Sigmoid colon (tissue), 4 donors: ENCODE measurements at regions not wholly inside any gene's neighbourhood (a gene's known extent, or its start where the extent isn't known, plus 50 kb on each side); places are given as distances from the start of the nearest gene placed in this dataset.

Experiments used
- CTCF ChIP-seq, 4 experiments: fragments of 450-650 bp in 3 of 4; fragments of 200-600 bp in 1 of 4; IDR thresholded peaks; one replicate each; pipeline ENCODE4 v1.5.1; 2016 to 2019; ENCODE audit warnings: antibody characterized with exemption in 4 of 4, mild to moderate bottlenecking in 3 of 4, moderate library complexity in 2 of 4
- POLR2A ChIP-seq, 2 donors: fragments of 450-650 bp; IDR thresholded peaks; one replicate each; pipeline ENCODE4 v1.6.1; 2016; ENCODE audit warnings: antibody characterized with exemption in 2 of 2, mild to moderate bottlenecking in 2 of 2, moderate library complexity in 2 of 2
- POLR2AphosphoS5 ChIP-seq, 4 donors: sonication (generic); formaldehyde crosslinking; IDR thresholded peaks; one replicate each; pipeline ENCODE4 v1.6.1; 2017; ENCODE audit warnings: antibody characterized with exemption in 4 of 4

- TF ChIP-seq CTCF (IDR thresholded peaks at IDR 0.05): no peak
- TF ChIP-seq POLR2AphosphoS5 (IDR thresholded peaks at IDR 0.05): no peak
- TF ChIP-seq POLR2A (IDR thresholded peaks at IDR 0.05): no peak
Measured at GRCh38 chr11:109132539-109132938, 289.5 kb upstream of the C11orf87 start.
